HepG2 (cell line): ENCODE measurements at regions not wholly inside any gene's neighbourhood (a gene's known extent, or its start where the extent isn't known, plus 50 kb on each side); places are given as distances from the start of the nearest gene placed in this dataset.

Experiments used
- ATAC-seq: fragments of 200-7000 bp; cut with Tn5 transposase; 3 replicates; pipeline ENCODE4 v1.9.1; 2020; ENCODE audit warnings: mild to moderate bottlenecking, moderate library complexity
- BruUV-seq: library from RNA; stranded (reverse); fragments of 400-500 nt; replicated peaks from 2 replicates; lab custom pipeline; 2021; lab: Mats Ljungman, UMichigan
- CTCF ChIA-PET: fragments of 300-600 bp; formaldehyde crosslinking; extraction: SDS; loops from one replicate; lab custom pipeline; 2021; ENCODE audit warnings: low total read pairs, inconsistent platforms, low intra/inter-chr PET ratio; lab: Yijun Ruan, JAX
- POLR2A ChIA-PET: fragments of 350-600 bp; sonication (Branson Sonifier 250); formaldehyde crosslinking; loops from one replicate; lab custom pipeline; 2020; ENCODE audit warnings: antibody characterized with exemption, inconsistent platforms; lab: Yijun Ruan, JAX
- DNase-seq: peaks from one replicate; pipeline ENCODE4 v3.0.0-alpha.2; 2015; ENCODE audit warnings: low spot score
- FAIRE-seq: peaks from 3 replicates; lab custom pipeline; 2011; peaks lifted over from hg19 to GRCh38; lab: Jason Lieb, UNC
- H2AFZ ChIP-seq: one replicate; pipeline ENCODE4 v1.6.1; 2011; ENCODE audit warnings: low read length, inconsistent platforms
- H3K27ac ChIP-seq: fragments of 300-600 bp; 3 replicates; pipeline ENCODE4 v1.8.0; 2011; ENCODE audit warnings: mixed run types, mild to moderate bottlenecking, mixed read lengths, low read length, inconsistent platforms; ENCODE audit not compliant: insufficient read depth; ENCODE audit errors: extremely low read length
- H3K27me3 ChIP-seq, 2 experiments: fragments of 200-600 bp in 1 of 2; 2 replicates in 1 of 2; 3 replicates in 1 of 2; pipeline versions ENCODE4 v1.6.0 to v1.8.0; 2011; ENCODE audit warnings: low read length in 2 of 2, mild to moderate bottlenecking in 2 of 2, moderate library complexity in 2 of 2, inconsistent platforms in 1 of 2; ENCODE audit not compliant: insufficient read depth in 2 of 2, control insufficient read depth in 1 of 2
- H3K36me3 ChIP-seq, 2 experiments: fragments of 200-600 bp in 1 of 2; replicated peaks in 1 of 2; 2 replicates in 1 of 2; 3 replicates in 1 of 2; pipeline versions ENCODE4 v1.5.1 to v1.8.0; 2011; ENCODE audit warnings: low read length in 2 of 2, inconsistent platforms in 1 of 2; ENCODE audit not compliant: insufficient read depth in 2 of 2, control insufficient read depth in 1 of 2
- H3K4me1 ChIP-seq: 2 replicates; pipeline ENCODE4 v1.5.1; 2012; ENCODE audit warnings: low read length, inconsistent platforms; ENCODE audit not compliant: insufficient read depth
- H3K4me2 ChIP-seq: 2 replicates; pipeline ENCODE4 v1.6.0; 2011; ENCODE audit warnings: low read depth, low read length, inconsistent platforms
- H3K4me3 ChIP-seq, 3 experiments: fragments of 200-600 bp in 1 of 3; sonication (generic), shearing (Covaris generic) in 1 of 3; replicated peaks in 1 of 3; 2 replicates each; pipeline ENCODE4 v1.5.1; 2011 to 2016; ENCODE audit warnings: low read length in 3 of 3, inconsistent platforms in 2 of 3, low read depth in 2 of 3, mild to moderate bottlenecking in 2 of 3, control low read depth in 1 of 3, mixed read lengths in 1 of 3; ENCODE audit not compliant: insufficient read depth in 1 of 3
- H3K79me2 ChIP-seq: one replicate; pipeline ENCODE4 v1.6.1; 2011; ENCODE audit warnings: low read length, inconsistent platforms; ENCODE audit not compliant: insufficient read depth
- H3K9ac ChIP-seq: 2 replicates; pipeline ENCODE4 v1.6.0; 2011; ENCODE audit warnings: mild to moderate bottlenecking, low read depth, low read length, inconsistent platforms; ENCODE audit not compliant: insufficient read depth
- H3K9me3 ChIP-seq: 2 replicates; pipeline ENCODE4 v1.5.1; 2012; ENCODE audit warnings: mild to moderate bottlenecking, low read length
- H4K20me1 ChIP-seq: 2 replicates; pipeline ENCODE4 v1.6.0; 2011; ENCODE audit warnings: inconsistent platforms, mild to moderate bottlenecking, low read length, moderate library complexity; ENCODE audit not compliant: insufficient read depth
- GATAD1 ChIP-seq: IDR thresholded peaks from 2 replicates; pipeline ENCODE4 v1.6.1; 2016; ENCODE audit warnings: missing genetic modification reagents, missing compliant biosample characterization
- GATAD2A ChIP-seq: IDR thresholded peaks from 2 replicates; pipeline ENCODE4 v1.6.1; 2016
- KAT8 ChIP-seq: IDR thresholded peaks from 2 replicates; pipeline ENCODE4 v1.6.1; 2016; ENCODE audit warnings: missing genetic modification reagents, missing compliant biosample characterization
- TFAP4 ChIP-seq: sonication (generic); IDR thresholded peaks from 2 replicates; pipeline ENCODE4 v1.6.1; 2016; ENCODE audit warnings: low read depth, borderline replicate concordance
- U2AF2 ChIP-seq: fragments of 200-400 bp; formaldehyde crosslinking; IDR thresholded peaks from 2 replicates; pipeline ENCODE4 v1.6.1; 2017; ENCODE audit warnings: low read depth, mild to moderate bottlenecking, low read length
- WGBS: methylation state at CpG from one replicate; pipeline ENCODE4 v1.1.6; 2017; ENCODE audit warnings: low lambda C conversion rate; 5-methylcytosine and 5-hydroxymethylcytosine counted together
- in situ Hi-C: cut with HindIII; loops from 2 replicates; pipeline ENCODE4 v1.10.0; 2017; ENCODE audit warnings: low pct_unique_long_range_greater_than_20kb; ENCODE audit not compliant: extremely low pct_ligation_motif_present
- intact Hi-C: fragments of 100-400 bp; cut with micrococcal nuclease; formaldehyde crosslinking; loops from one replicate; pipeline ENCODE4 v1.10.0; 2022; ENCODE audit not compliant: unreplicated experiment
- TF ChIP-seq, protein P1 (sequence below): sonication (generic); formaldehyde crosslinking; IDR thresholded peaks from 2 replicates; pipeline ENCODE4 v1.4.0; 2020; ENCODE audit warnings: mild to moderate bottlenecking, missing genetic modification reagents
- TF ChIP-seq, protein P2 (sequence below): IDR thresholded peaks from 2 replicates; pipeline ENCODE4 v1.6.1; 2016; ENCODE audit warnings: missing compliant biosample characterization, missing genetic modification reagents, borderline replicate concordance

- Histone ChIP-seq H3K4me2 (no peak overlapping the region), H3K9ac (no peak overlapping the region), H3K27me3 (no peaks in the 10 kb centered on the region), H3K36me3 (no peaks in the 10 kb centered on the region), H2AFZ (no peak overlapping the region), H3K4me1 (no peaks in the 10 kb centered on the region), H3K9me3 (peaks cover 51% of the 10 kb centered on the region), H4K20me1 (no peaks in the 10 kb centered on the region), H3K79me2 (no peaks in the 10 kb centered on the region), H3K27ac (no peak overlapping the region), H3K4me3 (no peak overlapping the region)
- FAIRE-seq = no peak
- 0% methylated on average over 1 of the region's 1 CpG for WGBS
- intact Hi-C loops = loop anchor here (1.0 kb wide), 1 partner anchor 39 kb away; no protein-coding TSS in a partner anchor
- ChIA-PET POLR2A (no interaction called here), CTCF (no interaction called here)
- in situ Hi-C loops = no loop called here
- BruUV-seq = no TSS peak
- no peak for DNase-seq
- no peak for TF ChIP-seq GATAD2A (CRISPR knock-in tag)
- TF ChIP-seq, protein P1, sequence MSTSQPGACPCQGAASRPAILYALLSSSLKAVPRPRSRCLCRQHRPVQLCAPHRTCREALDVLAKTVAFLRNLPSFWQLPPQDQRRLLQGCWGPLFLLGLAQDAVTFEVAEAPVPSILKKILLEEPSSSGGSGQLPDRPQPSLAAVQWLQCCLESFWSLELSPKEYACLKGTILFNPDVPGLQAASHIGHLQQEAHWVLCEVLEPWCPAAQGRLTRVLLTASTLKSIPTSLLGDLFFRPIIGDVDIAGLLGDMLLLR = no peak
- no peak for TF ChIP-seq TFAP4
- TF ChIP-seq, protein P2, sequence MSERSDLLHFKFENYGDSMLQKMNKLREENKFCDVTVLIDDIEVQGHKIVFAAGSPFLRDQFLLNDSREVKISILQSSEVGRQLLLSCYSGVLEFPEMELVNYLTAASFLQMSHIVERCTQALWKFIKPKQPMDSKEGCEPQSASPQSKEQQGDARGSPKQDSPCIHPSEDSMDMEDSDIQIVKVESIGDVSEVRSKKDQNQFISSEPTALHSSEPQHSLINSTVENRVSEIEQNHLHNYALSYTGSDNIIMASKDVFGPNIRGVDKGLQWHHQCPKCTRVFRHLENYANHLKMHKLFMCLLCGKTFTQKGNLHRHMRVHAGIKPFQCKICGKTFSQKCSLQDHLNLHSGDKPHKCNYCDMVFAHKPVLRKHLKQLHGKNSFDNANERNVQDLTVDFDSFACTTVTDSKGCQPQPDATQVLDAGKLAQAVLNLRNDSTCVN (CRISPR knock-in tag) = no peak
- TF ChIP-seq KAT8 (CRISPR knock-in tag) = no peak
- TF ChIP-seq GATAD1 (CRISPR knock-in tag) = no peak
- no peak for TF ChIP-seq U2AF2
- ATAC-seq = no peak
These were observed 67.6 kb downstream of the HTR1A start for GRCh38 chr5:63894690-63895089.
